ENCODE measurements at regions not wholly inside any gene's neighbourhood (a gene's known extent, or its start where the extent isn't known, plus 50 kb on each side); places are given as distances from the start of the nearest gene placed in this dataset.

GRCh38 chr4:45030059-45030458 lies 303.7 kb upstream of the GNPDA2 start:
- no peaks in the 10 kb centered on the region for H3K27me3 Mint-ChIP-seq (ENCODE audit: low read depth)
- TF ChIP-seq CTCF (conservative IDR thresholded peaks at IDR 0.05) = no peak
- H3K4me3 Mint-ChIP-seq = no peak overlapping the region
- H3K36me3 Mint-ChIP-seq (ENCODE audit: low read depth) = no peaks in the 10 kb centered on the region
- DNase-seq (ENCODE audit: low read depth, low spot score) = no peak
- no peak overlapping the region for H3K27ac Mint-ChIP-seq (ENCODE audit: unreplicated experiment)
- peaks cover 9% of the 10 kb centered on the region for H3K4me1 Mint-ChIP-seq
- H3K9me3 Mint-ChIP-seq = no peaks in the 10 kb centered on the region

GRCh38 chr4:45007508-45007907 lies 281.2 kb upstream of the GNPDA2 start:
- Mint-ChIP-seq H3K27ac (ENCODE audit: unreplicated experiment) (no peak overlapping the region), H3K27me3 (ENCODE audit: low read depth) (no peaks in the 10 kb centered on the region)

GRCh38 chr4:45006078-45006477 lies 279.7 kb upstream of the GNPDA2 start:
- H3K4me1 Mint-ChIP-seq = no peaks in the 10 kb centered on the region
- no peaks in the 10 kb centered on the region for H3K9me3 Mint-ChIP-seq
- no peaks in the 10 kb centered on the region for H3K27me3 Mint-ChIP-seq (ENCODE audit: low read depth)
- DNase-seq (ENCODE audit: low read depth, low spot score) = no peak
- TF ChIP-seq CTCF (conservative IDR thresholded peaks at IDR 0.05) = no peak
- H3K36me3 Mint-ChIP-seq (ENCODE audit: low read depth) = no peaks in the 10 kb centered on the region
- H3K27ac Mint-ChIP-seq (ENCODE audit: unreplicated experiment) = no peak overlapping the region
- H3K4me3 Mint-ChIP-seq = no peak overlapping the region

More at GRCh38 chr4:45007508-45007907, 281.2 kb upstream of the GNPDA2 start:
- Mint-ChIP-seq H3K9me3 (no peaks in the 10 kb centered on the region), H3K36me3 (ENCODE audit: low read depth) (no peaks in the 10 kb centered on the region), H3K4me1 (no peaks in the 10 kb centered on the region), H3K4me3 (no peak overlapping the region)
- no peak for TF ChIP-seq CTCF (conservative IDR thresholded peaks at IDR 0.05)
- no peak for DNase-seq (ENCODE audit: low read depth, low spot score)

- H3K4me1 Mint-ChIP-seq = no peaks in the 10 kb centered on the region
- TF ChIP-seq CTCF (conservative IDR thresholded peaks at IDR 0.05) = no peak
- peaks cover 2% of the 10 kb centered on the region for H3K27me3 Mint-ChIP-seq (ENCODE audit: low read depth)
- H3K4me3 Mint-ChIP-seq = no peak overlapping the region
- DNase-seq (ENCODE audit: low read depth, low spot score) = no peak
- no peaks in the 10 kb centered on the region for H3K36me3 Mint-ChIP-seq (ENCODE audit: low read depth)
- no peaks in the 10 kb centered on the region for H3K9me3 Mint-ChIP-seq
- no peak overlapping the region for H3K27ac Mint-ChIP-seq (ENCODE audit: unreplicated experiment)
Observed at GRCh38 chr4:45004847-45005565, 278.6 kb upstream of the GNPDA2 start.

- H3K27me3 Mint-ChIP-seq (ENCODE audit: low read depth) = peaks cover 2% of the 10 kb centered on the region
- no peaks in the 10 kb centered on the region for H3K9me3 Mint-ChIP-seq
- no peaks in the 10 kb centered on the region for H3K4me1 Mint-ChIP-seq
- H3K27ac Mint-ChIP-seq (ENCODE audit: unreplicated experiment) = no peak overlapping the region
- DNase-seq (ENCODE audit: low read depth, low spot score) = no peak
- no peaks in the 10 kb centered on the region for H3K36me3 Mint-ChIP-seq (ENCODE audit: low read depth)
- no peak for TF ChIP-seq CTCF (conservative IDR thresholded peaks at IDR 0.05)
- H3K4me3 Mint-ChIP-seq = no peak overlapping the region
Observed at GRCh38 chr4:45004326-45004725, 278.0 kb upstream of the GNPDA2 start.
